K562 (cell line): ENCODE measurements at regions not wholly inside any gene's neighbourhood (a gene's known extent, or its start where the extent isn't known, plus 50 kb on each side); places are given as distances from the start of the nearest gene placed in this dataset.

Experiments used
- ATAC-seq: fragments of 200-7000 bp; cut with Tn5 transposase; 3 replicates; pipeline ENCODE4 v1.9.1; 2020; ENCODE audit warnings: moderate library complexity
- BruUV-seq: library from RNA; stranded (reverse); fragments of 400-500 nt; replicated peaks from 2 replicates; lab custom pipeline; 2021; lab: Mats Ljungman, UMichigan
- CTCF ChIA-PET: fragments of 300-600 bp; formaldehyde crosslinking; extraction: SDS; loops from one replicate; lab custom pipeline; 2021; ENCODE audit warnings: low intra/inter-chr PET ratio; lab: Yijun Ruan, JAX
- POLR2A ChIA-PET: fragments of 300-600, 350-650 bp; sonication (Branson Sonifier 250); formaldehyde crosslinking; extraction: SDS; loops from one replicate; lab custom pipeline; 2021; ENCODE audit warnings: antibody characterized with exemption, inconsistent platforms; lab: Yijun Ruan, JAX
- DNase-seq, 4 experiments: peaks; one replicate each; pipeline versions ENCODE4 v3.0.0 to v3.0.0-alpha.2; 2011 to 2018; ENCODE audit warnings: low spot score in 3 of 4, mixed read lengths in 3 of 4; ENCODE audit errors: extremely low read depth in 1 of 4
- FAIRE-seq: peaks from 2 replicates; lab custom pipeline; 2011; peaks lifted over from hg19 to GRCh38; lab: Jason Lieb, UNC
- H2AFZ ChIP-seq: 2 replicates; pipeline ENCODE4 v1.6.0; 2011; ENCODE audit warnings: low read depth, low read length, control low read depth, inconsistent platforms
- H3K27ac ChIP-seq: fragments of 200-600 bp; 3 replicates; pipeline ENCODE4 v1.8.0; 2011; ENCODE audit warnings: low read depth, mild to moderate bottlenecking, control low read depth, inconsistent platforms, low read length, moderate library complexity, mixed read lengths; ENCODE audit errors: extremely low read depth
- H3K27me3 ChIP-seq, 2 experiments: fragments of 300-600 bp in 1 of 2; 2 replicates in 1 of 2; 3 replicates in 1 of 2; pipeline versions ENCODE4 v1.6.0 to v1.8.0; 2011; ENCODE audit warnings: inconsistent platforms in 2 of 2, low read length in 2 of 2, mild to moderate bottlenecking in 1 of 2, mixed read lengths in 1 of 2, moderate library complexity in 1 of 2; ENCODE audit not compliant: control insufficient read depth in 2 of 2, insufficient read depth in 2 of 2
- H3K36me3 ChIP-seq: fragments of 300-600 bp; 3 replicates; pipeline ENCODE4 v1.8.0; 2011; ENCODE audit warnings: mild to moderate bottlenecking, low read length, inconsistent platforms; ENCODE audit not compliant: control insufficient read depth, insufficient read depth
- H3K4me1 ChIP-seq, 2 experiments: fragments of 200-600 bp in 1 of 2; replicated peaks in 1 of 2; 2 replicates in 1 of 2; 3 replicates in 1 of 2; pipeline versions ENCODE4 v1.5.1 to v1.8.0; 2011; ENCODE audit warnings: inconsistent platforms in 2 of 2, low read length in 2 of 2, mild to moderate bottlenecking in 1 of 2, mixed read lengths in 1 of 2, moderate library complexity in 1 of 2; ENCODE audit not compliant: control insufficient read depth in 2 of 2, insufficient read depth in 2 of 2
- H3K4me2 ChIP-seq: 2 replicates; pipeline ENCODE4 v1.6.1; 2011; ENCODE audit warnings: low read length, control low read depth, inconsistent platforms, mixed read lengths; ENCODE audit not compliant: insufficient read depth
- H3K4me3 ChIP-seq: fragments of 200-600 bp; sonication (generic), shearing (Covaris generic); 2 replicates; pipeline ENCODE4 v1.5.1; 2016; ENCODE audit warnings: control low read depth, inconsistent platforms
- H3K79me2 ChIP-seq: fragments of 200-600 bp; 3 replicates; pipeline ENCODE4 v1.8.0; 2011; ENCODE audit warnings: low read length, inconsistent platforms; ENCODE audit not compliant: control insufficient read depth, insufficient read depth
- H3K9ac ChIP-seq, 2 experiments: 2 replicates each; pipeline versions ENCODE4 v1.6.0 to v1.6.1; 2011; ENCODE audit warnings: low read depth in 2 of 2, low read length in 2 of 2, control low read depth in 1 of 2, inconsistent platforms in 1 of 2, mild to moderate bottlenecking in 1 of 2, mixed read lengths in 1 of 2; ENCODE audit not compliant: insufficient read depth in 1 of 2
- H3K9me1 ChIP-seq: one replicate; pipeline ENCODE4 v1.6.0; 2011; ENCODE audit warnings: inconsistent platforms, mild to moderate bottlenecking, low read length, moderate library complexity; ENCODE audit not compliant: control insufficient read depth, insufficient read depth
- H3K9me3 ChIP-seq: replicated peaks from 2 replicates; pipeline ENCODE4 v1.5.1; 2011; ENCODE audit warnings: low read depth, low read length, inconsistent platforms; ENCODE audit not compliant: control insufficient read depth, insufficient read depth
- H4K20me1 ChIP-seq: replicated peaks from 2 replicates; pipeline ENCODE4 v1.6.1; 2011; ENCODE audit warnings: low read length, inconsistent platforms, mixed read lengths; ENCODE audit not compliant: control insufficient read depth, insufficient read depth
- ARHGAP35 ChIP-seq: fragments of 450-650 bp; IDR thresholded peaks from 2 replicates; pipeline ENCODE4 v1.6.1; 2018; ENCODE audit not compliant: partially characterized antibody
- CTBP1 ChIP-seq: fragments of 450-650 bp; IDR thresholded peaks from 2 replicates; pipeline ENCODE4 v1.6.1; 2016; ENCODE audit warnings: borderline replicate concordance
- FOS ChIP-seq: IDR thresholded peaks from 3 replicates; pipeline ENCODE4 v1.6.1; 2011; ENCODE audit not compliant: insufficient read length; ENCODE audit errors: extremely low read depth
- NONO ChIP-seq, 2 experiments: fragments of 200-400 bp in 1 of 2; fragments of 450-650 bp in 1 of 2; formaldehyde crosslinking in 1 of 2; IDR thresholded peaks; 2 replicates each; pipeline ENCODE4 v1.6.1; 2017; ENCODE audit warnings: low read depth in 2 of 2, mild to moderate bottlenecking in 2 of 2, moderate library complexity in 2 of 2, low read length in 1 of 2
- PYGO2 ChIP-seq: fragments of 450-650 bp; IDR thresholded peaks from 2 replicates; pipeline ENCODE4 v1.6.1; 2016; ENCODE audit warnings: mild to moderate bottlenecking, missing genetic modification characterization, moderate library complexity, missing compliant biosample characterization
- ZBTB17 ChIP-seq: fragments of 450-650 bp; formaldehyde crosslinking; IDR thresholded peaks from 2 replicates; pipeline ENCODE4 v1.4.0; 2020; ENCODE audit warnings: mild to moderate bottlenecking
- WGBS: fragments of 100-300 bp; shearing (Covaris generic); methylation state at CpG from one replicate; pipeline ENCODE4 v1.1.6; 2016; ENCODE audit warnings: low coverage, mixed read lengths; ENCODE audit not compliant: insufficient coverage; ENCODE audit errors: missing lambda C conversion rate; 5-methylcytosine and 5-hydroxymethylcytosine counted together
- in situ Hi-C: fragments of 300-500 bp; cut with MboI; formaldehyde crosslinking; loops from 4 replicates; pipeline ENCODE4 v1.15.0; 2018; ENCODE audit warnings: inconsistent platforms, mixed read lengths
- intact Hi-C: fragments of 100-400 bp; cut with micrococcal nuclease; formaldehyde crosslinking; loops from 2 replicates; pipeline ENCODE4 v1.14.2; 2022

- H3K36me3 ChIP-seq, result no peaks in the 10 kb centered on the region
- no peak overlapping the region for H3K9ac ChIP-seq
- ChIA-PET POLR2A (no interaction called here), CTCF (no interaction called here)
- WGBS, result 0% methylated on average over 7 of the region's 9 CpGs
- no peaks in the 10 kb centered on the region for H3K9me3 ChIP-seq
- in situ Hi-C loops, result no loop called here
- H3K9me1 ChIP-seq, result no peaks in the 10 kb centered on the region
- no peaks in the 10 kb centered on the region; the same call in 1 of the 2 replicates for H4K20me1 ChIP-seq
- H3K27ac ChIP-seq, result no peak overlapping the region
- no peak overlapping the region for H2AFZ ChIP-seq
- no peaks in the 10 kb centered on the region for H3K79me2 ChIP-seq
- no peak for DNase-seq
- no peak for TF ChIP-seq ZBTB17 (CRISPR knock-in tag)
- no peak for TF ChIP-seq ARHGAP35
- no peak for TF ChIP-seq PYGO2
- no peak for TF ChIP-seq NONO (IDR thresholded peaks at IDR 0.05; ENCODE audit: low read depth in 2 of 2, low read length in 1 of 2)
- intact Hi-C loops, result no loop called here
- no TSS peak for BruUV-seq
- ATAC-seq, result no peak
- H3K4me2 ChIP-seq, result no peak overlapping the region
- H3K4me1 ChIP-seq, result no peaks in the 10 kb centered on the region
- no peak overlapping the region for H3K4me3 ChIP-seq
- FAIRE-seq, result no peak
- peaks cover 0 to 32% of the 10 kb centered on the region in 2 experiments; a peak in 3 of 5 replicates for H3K27me3 ChIP-seq
Observed at GRCh38 chr22:27480487-27480886, 321.1 kb downstream of the MN1 start.

DNA sequence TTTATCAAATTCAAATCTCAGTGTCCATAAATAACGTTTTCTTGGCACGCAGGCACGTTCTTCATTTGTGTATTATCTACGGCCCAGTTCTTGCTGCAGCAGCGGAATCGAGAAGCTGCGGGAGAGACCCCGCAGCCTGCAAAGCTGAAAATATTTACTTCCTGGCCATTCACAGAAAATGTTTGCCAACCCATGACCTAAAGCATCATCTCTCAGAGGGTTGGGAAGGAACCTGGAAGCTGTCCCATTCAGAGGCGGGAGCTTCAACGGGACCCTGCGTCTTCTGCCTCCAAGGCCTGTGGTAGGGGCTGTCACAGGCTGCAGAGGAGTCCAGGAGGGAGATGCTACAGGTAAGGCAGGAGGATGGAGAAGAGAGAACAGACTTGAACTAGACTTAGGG, 319.2 kb downstream of the MN1 start:
- intact Hi-C loops (no loop called here), in situ Hi-C loops (no loop called here)
- ATAC-seq (no peak), DNase-seq (no peak), FAIRE-seq (no peak)
- TF ChIP-seq FOS (no peak), CTBP1 (no peak)
- no peaks in the 10 kb centered on the region for H3K36me3 ChIP-seq
- H2AFZ ChIP-seq, result no peak overlapping the region
- no peaks in the 10 kb centered on the region for H3K9me3 ChIP-seq
- no peak overlapping the region for H3K27ac ChIP-seq
- H3K79me2 ChIP-seq, result no peaks in the 10 kb centered on the region
- H3K4me3 ChIP-seq, result no peak overlapping the region
- H3K4me1 ChIP-seq, result no peaks in the 10 kb centered on the region
- WGBS, result 0% methylated on average over 6 of the region's 11 CpGs
- ChIA-PET POLR2A (no interaction called here), CTCF (no interaction called here)
- peaks cover 0 to 25% of the 10 kb centered on the region in 2 experiments; a peak in 3 of 5 replicates for H3K27me3 ChIP-seq
- H3K9me1 ChIP-seq, result no peaks in the 10 kb centered on the region
- no peaks in the 10 kb centered on the region; the same call in 1 of the 2 replicates for H4K20me1 ChIP-seq
- no peak overlapping the region for H3K9ac ChIP-seq
- BruUV-seq, result no TSS peak
- H3K4me2 ChIP-seq, result no peak overlapping the region
